RPMI8226 (cell line): ENCODE measurements at regions not wholly inside any gene's neighbourhood (a gene's known extent, or its start where the extent isn't known, plus 50 kb on each side); places are given as distances from the start of the nearest gene placed in this dataset.
"Not testable (repeated sequence)": the region's sequence is repeated elsewhere in the genome, so short reads cannot be mapped to it uniquely, and the experiment has no call there.

Experiments
- DNase-seq: peaks from one replicate; pipeline ENCODE4 v3.0.0-alpha.2; 2015

- no peak for DNase-seq
Observed at GRCh38 chr10:130689743-130690626, 553.8 kb downstream of the GLRX3 start.

DNA sequence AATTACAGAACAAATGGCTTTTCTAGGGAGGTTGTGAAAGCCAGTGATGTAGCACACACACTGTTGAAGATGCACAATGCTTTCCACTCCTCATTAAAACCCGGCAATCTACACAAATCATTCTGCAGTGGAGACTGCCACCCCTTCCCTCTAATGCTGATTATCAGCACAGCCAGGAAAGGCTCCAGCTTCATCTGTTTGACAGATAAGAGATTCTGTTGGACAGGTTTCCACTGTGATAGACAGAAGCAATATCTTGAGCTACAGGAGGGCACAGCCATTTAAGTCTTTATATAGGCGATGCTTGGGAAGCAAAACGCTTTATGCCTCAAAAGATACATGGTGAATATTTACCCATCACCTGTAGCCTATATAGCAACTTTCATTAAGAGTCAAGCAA lies 555.6 kb downstream of the GLRX3 start:
- no peak for DNase-seq

- DNase-seq: no peak
Observed at GRCh38 chr10:130696870-130697269, 560.7 kb downstream of the GLRX3 start.

- DNase-seq: no peak
Observed at GRCh38 chr10:130707389-130707979, 571.3 kb downstream of the GLRX3 start.

DNA sequence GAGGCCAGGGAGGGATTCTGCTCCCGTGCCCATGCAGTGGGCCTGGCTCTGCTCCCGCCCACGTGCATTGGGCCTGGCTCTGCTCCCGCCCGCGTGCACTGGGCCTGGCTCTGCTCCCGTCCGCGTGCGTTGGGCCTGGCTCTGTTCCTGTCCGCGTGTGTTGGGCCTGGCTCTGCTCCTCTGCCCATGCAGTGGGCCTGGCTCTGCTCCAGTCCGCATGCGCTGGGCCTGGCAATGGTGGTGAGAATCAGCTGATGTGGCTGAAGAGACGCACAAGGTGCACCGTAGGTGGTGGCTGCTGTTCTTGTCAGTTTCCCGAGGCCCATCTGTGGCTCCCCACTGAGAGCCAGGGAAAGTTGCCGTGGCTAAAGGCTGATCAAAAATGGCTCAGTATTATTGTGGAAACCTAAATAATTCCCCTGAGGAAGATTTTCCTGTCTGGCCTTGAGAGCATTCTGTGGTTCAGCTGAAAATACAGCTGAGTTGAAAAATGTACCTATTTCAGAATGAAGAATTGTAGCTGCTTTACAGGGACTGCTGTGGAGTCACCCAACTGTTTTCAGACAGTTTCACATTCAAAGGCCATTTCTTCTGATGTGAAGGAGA lies 572.4 kb downstream of the GLRX3 start:
- DNase-seq: no peak

DNA sequence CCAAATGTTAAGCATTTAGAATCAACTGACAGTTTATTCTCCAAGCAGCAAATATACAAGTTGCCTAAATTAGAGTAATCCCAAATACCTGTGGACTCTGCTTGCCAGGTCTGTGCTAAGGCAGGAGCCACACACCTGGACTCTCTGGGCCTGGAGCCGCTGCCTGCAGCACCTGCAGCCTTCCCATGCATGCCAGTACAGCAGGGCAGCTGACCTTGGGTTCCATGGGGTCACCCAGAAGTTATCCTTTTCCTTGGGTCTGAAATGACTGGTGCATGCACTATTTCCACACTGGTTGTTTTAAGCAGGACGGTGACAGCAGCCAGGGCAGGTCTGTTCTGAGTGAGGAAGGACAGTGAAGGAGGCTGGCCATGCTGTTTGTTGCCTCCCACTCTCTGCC lies 573.2 kb downstream of the GLRX3 start:
- DNase-seq: no peak

- no peak for DNase-seq
Observed at GRCh38 chr10:130711072-130711471, 574.9 kb downstream of the GLRX3 start.

DNA sequence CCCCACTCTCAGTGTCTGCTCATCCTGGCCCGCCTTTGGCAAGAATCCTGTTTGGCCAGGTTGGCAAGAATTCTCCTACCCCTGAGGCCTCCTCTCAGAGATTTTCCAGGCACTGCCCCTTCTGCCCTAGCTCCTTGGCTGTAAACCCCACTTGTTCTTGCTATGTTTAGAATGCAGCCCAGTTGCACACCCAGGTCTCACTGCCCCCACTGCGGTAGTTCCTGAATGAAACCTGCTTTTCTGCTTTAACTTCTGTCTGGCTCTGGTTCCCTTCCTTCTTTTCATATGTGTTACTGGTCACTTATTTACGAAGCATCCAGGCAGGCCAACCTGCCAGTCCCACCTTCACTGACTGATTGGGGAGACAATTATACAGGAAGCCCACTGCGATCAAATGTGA lies 576.9 kb downstream of the GLRX3 start:
- DNase-seq: no peak

DNA sequence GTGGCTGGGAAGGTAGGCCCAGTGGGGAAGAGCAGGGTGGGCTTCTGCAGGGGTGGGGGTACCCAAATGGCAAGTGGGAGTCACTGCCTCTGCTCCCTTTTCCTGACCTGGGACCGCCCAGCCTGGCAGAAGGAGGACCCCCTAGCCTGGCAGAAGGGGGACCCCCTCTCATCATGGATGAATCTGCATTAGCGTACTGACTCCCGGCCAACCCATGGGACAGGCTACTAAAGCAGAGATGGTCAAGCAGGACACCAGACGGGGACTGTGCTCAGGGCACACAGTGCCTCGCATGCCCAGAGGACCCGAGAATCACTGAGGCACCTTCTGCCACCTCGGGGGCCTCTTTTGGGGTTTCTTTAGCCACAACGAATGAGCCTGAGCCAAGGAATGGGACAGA lies 577.5 kb downstream of the GLRX3 start:
- DNase-seq: no peak

GRCh38 chr10:130714742-130715467 lies 578.7 kb downstream of the GLRX3 start:
- DNase-seq: no peak

GRCh38 chr10:130715686-130716670 lies 579.8 kb downstream of the GLRX3 start:
- no peak for DNase-seq

DNA sequence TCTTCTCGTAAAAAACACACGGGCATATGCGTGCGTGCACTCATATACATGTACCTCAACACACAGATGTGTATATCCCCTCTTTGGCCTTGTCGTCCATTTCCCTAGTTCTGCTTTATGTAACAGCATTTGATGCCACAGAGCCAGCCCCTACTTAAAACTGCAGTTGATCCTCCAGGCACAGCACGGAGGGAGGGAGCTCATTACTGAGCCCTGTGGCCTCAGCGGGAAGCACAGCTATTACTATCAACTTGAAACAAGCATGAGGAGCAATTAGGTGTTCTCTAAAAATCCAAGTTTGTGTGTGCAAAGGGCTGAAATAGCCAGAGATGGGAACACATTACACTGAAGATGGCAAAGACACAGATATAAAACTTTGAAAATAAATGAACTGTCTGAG lies 580.9 kb downstream of the GLRX3 start:
- no peak for DNase-seq

GRCh38 chr10:130718744-130719447 lies 582.7 kb downstream of the GLRX3 start:
- DNase-seq: not testable (repeated sequence)

DNA sequence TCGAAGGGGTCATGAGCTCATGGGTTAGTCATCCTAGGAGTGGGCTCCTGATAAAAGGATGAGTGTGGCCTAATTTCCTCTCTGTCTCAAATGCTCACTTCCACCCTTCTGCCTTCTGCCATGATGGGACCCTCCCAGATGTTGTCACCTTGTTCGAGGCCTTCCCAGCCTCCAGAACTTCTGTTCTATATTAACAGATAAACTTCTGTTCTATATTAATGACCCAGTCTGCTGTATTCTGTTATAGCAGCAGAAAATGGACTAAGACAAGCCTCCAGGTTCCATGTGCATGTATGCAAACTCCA lies 583.2 kb downstream of the GLRX3 start:
- DNase-seq: no peak

- no peak for DNase-seq
Observed at GRCh38 chr10:130720235-130720634, 584.0 kb downstream of the GLRX3 start.

- no peak for DNase-seq
Observed at GRCh38 chr10:130721971-130722370, 585.8 kb downstream of the GLRX3 start.

DNA sequence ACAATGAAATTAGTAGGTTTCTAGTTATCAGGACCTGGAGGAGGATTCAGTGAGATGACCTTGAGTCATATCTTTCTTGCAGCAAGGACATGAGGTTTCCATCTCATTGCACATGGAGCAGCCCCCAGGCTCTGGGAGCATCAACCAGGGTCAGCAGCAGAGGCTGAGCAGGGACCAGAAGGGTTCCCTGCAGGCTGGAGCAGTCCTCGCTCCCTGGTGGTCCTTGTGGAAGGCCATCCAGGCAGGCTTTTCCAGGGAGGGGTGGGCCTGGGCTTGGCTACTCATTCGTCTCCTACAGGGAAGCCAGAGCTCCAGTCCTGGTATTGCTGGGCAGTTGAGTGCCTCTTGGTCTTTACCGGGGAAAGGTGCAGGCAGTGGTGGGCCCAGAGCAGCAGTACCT lies 587.5 kb downstream of the GLRX3 start:
- no peak for DNase-seq

GRCh38 chr10:130725474-130725970 lies 586.0 kb downstream of the TCERG1L start:
- no peak for DNase-seq

DNA sequence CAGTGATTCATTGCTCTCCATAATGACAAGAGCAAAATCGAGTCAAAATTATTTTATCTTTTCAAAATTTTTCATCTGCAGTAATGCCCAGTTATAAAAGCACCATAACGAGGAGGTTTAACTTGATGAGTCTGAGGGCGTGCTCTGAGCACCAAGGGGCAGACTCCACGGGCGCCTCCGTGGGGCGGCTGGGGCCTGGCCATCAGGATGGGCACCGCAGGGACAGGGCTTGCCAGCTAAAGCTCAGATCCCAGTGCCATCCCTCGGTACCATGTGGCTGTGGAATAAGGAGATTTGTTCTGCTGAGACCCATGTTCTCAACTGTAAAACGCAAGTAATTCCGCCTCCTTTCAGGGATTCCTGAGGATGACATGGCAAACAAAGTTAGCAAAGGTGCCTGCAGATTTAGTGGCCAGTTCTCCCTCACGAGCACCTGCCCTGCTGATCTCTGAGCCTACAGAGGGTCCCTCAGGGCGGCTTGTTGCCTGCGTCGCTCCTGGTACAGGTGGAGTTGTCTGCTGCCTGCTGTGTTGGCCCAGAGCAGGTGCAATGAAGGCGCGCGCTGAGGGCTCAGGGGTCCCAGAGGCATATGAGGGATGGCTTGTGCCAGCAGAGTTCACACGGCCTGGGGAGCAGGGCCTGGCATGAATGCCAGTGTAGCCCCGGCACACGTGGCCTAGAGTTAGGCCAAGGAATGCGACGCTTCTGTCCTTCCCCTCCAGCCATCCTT lies 584.4 kb downstream of the TCERG1L start:
- no peak for DNase-seq

DNA sequence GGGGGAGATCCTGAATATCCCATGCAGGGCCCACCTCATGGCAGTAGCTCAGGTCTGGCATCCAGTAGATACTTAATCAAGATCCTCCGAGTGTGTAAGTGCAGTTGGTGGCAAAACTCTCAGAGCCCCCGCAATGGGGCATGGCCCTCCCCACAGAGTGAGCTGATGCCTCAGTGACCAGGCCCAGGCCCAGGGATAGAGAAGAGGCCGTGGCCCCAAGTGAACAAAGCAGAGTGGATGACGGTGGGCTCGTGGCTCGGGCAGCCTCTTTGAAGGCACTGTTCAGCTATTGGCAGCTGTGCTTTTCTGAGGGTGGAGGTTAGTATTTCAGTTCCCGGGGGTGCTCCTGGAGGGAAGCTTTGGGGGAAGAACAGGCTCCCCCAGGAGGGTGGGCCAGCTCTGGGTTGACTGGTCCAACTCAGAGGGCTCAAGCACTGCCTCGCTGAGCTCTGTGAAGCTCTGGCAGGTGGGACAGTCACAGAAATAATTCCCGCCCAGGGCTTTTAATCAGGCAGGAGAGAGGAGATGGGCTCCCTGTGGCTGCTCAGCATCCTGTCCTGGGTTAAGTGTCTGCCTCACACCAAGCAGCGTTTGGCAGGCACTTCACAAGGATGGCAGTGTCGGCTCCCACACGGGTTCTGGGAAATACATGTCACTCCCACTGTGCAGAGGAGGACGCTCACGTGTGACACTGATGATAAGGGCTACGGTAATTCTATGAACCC lies 583.6 kb downstream of the TCERG1L start:
- DNase-seq: no peak
